ENCODE measurements at regions not wholly inside any gene's neighbourhood (a gene's known extent, or its start where the extent isn't known, plus 50 kb on each side); places are given as distances from the start of the nearest gene placed in this dataset.

DNA sequence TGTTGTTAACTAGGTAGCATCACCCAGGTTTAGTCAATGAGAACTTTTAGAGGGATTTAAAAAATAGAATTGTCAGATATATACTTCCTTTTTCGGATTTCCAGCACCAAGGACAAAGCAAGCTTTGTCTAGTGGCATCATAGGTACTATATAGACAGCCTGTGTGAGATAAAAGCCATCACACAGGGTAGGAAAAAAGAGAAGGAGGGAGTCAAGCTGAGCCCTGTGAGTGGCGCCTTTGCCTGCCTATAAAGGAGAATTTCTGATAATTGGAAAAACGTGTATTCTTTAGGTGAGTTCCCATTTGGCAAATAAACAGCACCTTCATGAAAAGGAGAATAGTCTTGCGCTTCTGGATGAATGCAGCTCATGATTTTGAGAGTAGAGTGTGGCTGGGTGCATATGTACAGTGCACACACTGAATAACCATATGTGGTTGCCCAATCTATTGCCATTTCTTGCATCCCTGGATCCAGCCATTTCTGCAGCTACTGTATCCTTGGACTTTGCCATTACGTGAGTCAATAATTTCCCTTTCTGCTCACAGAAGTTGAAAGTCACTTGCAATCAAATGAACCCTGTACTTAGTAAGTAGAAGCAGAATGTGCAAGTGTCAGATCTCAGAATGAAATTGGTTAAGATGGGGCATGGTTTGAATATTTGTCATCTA lies 559.9 kb upstream of the MEX3C start:
- no peak for DNase-seq

DNA sequence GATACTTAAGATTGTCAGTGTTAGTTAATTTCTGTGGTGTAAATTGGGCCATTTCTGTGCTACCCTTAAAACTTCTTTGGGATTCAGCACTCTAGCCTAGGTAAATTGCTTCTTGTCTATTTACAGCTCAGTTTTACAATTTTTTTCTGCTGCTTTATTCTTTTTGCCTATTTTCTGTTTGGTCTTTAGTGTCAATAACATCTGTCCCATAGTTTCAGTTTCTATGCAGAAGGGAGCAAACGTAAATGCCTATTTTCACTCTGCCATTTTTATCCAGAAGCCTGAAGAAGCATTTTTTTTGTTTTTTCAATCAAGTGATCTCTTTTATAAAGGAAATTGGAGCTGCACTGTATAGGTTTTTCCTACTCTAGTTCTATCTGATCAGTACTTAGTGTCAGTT lies 564.9 kb upstream of the MEX3C start:
- DNase-seq: no peak

DNA sequence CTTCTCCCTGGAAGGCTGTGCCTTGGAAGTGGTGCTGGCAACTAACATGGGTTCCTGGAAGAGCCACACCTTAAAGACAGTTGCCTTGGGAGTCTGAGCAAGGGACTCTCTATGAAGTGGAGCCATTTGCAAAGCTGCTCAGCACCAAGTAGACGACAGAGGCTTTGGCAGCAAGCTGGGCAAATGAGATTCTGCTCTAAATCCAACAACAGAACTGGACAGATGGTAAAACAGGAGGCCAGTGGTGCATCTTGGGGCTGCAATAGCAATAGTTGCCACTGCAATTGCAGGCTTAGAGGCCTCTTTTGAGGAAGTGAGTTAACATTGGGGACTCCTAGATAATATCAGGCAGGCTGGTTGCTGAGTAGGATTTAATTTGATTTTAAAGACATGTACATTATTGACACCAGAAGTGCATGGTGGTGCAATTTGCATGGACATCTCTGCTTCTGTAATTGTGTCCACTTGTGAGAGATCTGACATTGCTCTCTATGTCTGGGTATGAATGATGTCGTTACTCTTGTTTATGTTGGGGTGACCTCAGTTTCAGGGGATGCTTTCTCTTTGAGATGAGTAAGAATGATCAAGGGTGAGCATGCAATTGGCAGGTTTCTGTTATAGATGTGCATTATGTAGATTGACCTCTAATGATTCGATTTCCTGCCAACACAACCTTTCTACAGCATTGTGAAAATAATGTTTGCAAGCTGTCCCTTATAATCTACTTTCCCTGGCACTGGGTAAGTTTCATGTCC lies 568.3 kb upstream of the MEX3C start:
- DNase-seq: no peak

DNA sequence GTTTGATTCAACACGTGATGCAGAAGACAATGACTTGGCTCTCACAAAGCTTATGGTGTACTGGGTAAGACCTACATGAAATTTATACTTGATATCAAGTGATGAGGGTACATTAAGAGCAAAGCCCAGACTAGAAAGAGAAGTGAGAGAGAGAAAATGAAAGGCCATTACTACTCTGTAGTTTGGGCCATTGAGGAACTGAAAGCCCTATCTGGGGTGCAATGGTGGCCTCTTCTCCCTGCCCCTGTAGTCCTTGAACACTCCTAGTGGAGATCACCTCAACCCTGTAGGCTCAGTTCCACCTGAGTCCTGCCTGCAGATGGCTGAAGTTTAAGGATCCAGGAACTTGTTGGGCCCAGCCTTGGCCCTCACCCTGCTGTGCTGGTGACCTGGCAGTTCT lies 569.8 kb upstream of the MEX3C start:
- DNase-seq: no peak

DNA sequence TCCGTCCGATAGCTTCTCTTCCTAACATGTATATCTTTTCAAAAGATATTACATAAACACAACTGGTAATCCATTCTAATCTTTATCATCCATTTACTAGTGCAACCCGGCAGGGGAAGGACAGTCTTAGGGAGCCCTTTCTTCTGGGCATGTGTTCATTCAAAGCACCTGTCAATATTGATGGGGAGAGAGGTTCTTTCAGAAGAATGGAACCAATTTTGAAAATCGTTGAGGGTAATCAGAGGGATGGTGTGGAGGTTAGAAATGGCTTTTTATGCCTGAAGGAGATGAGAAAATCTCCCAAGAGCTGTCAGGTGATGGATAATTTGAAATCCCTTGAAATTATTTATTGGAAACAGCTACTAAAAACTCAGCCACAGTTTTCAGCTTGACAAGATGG lies 561.9 kb upstream of the DCC start:
- DNase-seq: peak; percentile 70

DNA sequence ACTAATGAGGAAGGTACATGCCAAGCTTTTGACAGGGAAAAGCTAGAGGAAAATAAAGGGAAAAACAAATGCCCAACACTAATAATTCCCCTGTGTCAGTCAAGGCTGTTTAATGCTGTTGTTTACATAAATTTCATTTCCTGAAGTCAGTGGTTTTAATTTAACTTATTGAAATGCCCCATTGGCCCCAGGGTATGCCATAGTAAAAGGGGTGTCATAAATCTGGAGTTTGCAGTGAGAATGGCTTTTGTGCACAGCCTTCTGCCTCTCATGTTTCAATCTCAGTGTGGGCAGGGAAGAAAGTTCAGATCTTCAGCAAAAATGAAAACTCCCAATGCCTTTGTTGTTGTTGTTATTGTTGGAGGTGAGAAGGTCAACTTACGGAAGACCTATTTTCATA lies 550.1 kb upstream of the DCC start:
- DNase-seq: no peak

DNA sequence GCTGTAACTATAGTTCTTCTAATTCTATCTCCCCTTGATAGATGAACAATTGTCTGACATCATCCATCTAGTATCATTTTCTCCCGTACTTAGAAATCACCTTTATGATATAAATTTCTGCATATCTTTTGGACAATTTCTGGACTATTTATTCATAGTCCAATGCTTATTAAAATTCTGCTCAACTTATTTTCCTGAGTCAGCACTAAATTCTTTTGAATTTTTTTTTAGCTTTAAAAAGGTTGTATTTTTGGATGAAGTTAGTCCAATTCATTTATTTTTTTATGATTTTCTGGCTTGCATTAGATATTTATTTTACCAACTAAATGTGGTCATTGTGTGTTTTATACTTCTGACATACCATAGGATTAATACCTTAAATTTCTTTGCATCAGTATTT lies 538.5 kb upstream of the DCC start:
- no peak for DNase-seq

DNA sequence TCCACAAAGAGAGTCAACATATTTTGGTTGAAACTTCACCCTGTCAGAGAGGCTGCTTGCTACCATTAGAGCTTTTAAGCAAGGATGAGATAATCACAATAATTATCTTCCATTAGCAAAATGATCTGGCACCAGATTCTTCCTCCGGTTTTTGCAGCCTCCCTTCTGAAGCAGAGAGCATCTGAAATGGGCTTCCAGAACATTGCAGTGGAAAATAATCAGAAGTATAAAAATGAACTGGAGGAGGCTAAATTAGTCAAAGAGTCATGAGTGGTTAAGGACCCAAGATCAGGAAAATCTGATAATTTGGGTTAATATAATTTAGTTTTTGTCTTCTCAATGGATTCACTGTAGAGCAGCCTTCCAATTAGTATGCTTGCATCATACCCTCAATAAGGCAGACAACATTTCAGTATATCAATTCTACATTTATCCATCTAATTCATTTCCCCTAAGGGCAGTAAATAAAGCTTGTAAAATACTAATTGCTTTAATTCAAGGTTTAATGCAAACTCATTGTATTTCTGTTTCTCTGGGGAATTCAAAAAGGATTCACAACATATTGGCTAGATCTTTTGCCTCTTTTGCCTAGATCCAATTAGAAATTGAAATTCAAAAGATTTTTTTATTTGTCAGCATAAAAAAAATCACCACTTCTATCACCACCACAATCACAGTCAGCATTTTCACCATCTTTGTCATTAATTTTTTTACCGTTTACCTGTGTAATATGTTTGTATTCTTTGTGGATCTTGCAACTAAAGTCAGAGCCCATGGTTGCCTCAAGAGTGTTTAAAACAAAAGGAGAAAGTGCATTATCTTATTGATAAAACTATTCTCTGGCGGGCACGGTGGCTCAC lies 537.2 kb upstream of the DCC start:
- DNase-seq: peak; percentile 100

DNA sequence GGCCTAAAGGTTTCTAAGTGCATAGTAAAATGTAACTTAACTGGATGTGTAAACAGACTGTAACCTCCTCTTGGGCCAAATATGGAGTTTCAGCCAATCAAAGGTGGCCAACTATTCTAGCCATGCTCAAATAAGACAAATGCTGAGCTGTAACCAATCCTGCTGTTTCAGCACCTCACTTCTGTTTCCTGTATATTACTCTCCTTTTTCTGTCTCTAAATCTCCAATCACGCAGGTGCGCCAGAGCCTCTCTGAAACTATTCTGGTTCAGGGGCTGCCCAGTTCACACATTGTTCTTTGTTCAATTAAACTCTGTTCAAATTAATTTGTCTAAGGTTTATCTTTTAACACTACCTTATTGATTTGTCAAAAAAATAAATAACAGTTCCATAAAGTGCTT lies 532.7 kb upstream of the DCC start:
- DNase-seq: no peak

DNA sequence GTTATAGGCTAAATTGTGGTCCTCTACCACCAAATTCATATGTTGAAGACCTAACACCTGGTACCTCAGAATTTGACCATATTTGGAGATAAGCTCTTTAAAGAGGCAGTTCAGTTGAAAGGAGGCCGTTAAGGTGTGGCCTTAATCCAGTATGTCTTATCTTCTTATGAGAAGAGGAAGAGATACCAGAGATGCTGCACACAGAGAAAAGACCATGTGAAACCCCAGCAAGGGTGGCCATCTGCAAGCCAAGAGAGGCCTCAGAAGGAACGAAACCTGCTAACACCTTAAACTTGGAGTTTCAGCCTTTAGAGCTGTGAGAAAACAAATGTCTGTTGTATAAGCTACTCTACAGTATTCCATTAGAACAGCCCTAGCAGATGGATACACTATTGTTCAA lies 528.1 kb upstream of the DCC start:
- no peak for DNase-seq

DNA sequence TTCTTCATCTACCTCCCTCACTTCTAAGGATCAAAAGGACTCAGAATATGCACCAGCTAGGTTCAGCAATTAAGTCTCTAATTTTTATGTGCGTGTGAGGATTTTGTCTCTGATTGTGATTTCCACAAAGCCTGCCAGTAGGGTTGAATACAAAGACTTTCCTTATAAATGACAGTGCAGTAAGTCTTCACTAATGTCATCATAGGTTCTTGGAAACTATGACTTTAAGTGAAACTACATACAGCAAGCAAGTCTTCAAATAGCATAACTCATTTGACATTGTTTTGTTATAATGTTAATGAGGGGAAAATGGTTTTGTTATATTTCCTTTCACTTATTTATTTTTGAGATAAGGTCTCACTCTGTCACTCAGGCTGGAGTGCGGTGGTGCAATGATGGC lies 526.3 kb upstream of the DCC start:
- no peak for DNase-seq

DNA sequence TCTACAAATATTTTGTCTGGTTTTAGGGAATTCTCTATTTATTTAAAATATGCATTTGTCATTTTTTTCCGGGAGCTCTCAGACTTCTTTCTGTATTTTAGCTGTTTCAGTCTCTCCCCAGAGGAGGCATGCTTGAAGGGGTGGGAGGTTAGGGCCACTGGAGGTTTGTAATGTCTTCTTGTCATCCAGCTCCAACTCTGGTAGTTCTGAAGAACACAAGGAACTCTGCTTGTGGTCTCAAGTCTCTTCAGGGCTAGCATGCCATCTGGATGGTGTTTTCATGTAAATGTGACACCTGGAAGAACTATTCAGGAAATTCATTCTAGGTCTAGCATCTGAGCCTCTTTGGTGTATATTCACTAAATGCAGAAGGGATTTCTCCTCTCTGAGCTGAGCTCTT lies 518.4 kb upstream of the DCC start:
- no peak for DNase-seq

DNA sequence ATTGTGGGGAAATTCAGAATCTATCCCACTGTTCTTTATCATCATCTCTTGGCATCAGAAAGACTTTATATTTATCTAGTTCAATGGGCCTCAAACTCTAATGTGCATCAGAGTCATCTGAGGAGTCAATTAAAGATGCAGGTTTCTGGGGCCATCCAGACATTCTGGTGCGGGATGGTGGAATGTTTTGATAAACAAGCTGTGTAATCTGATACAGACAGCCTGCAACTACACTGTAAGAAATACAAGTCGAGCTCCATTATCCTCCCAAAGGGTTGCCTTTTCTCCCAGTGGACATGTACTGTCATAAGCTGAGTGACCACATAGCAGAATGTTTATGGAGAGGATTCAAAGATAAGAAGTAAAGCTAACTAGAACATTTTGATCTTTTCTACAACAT lies 515.3 kb upstream of the DCC start:
- DNase-seq: no peak

DNA sequence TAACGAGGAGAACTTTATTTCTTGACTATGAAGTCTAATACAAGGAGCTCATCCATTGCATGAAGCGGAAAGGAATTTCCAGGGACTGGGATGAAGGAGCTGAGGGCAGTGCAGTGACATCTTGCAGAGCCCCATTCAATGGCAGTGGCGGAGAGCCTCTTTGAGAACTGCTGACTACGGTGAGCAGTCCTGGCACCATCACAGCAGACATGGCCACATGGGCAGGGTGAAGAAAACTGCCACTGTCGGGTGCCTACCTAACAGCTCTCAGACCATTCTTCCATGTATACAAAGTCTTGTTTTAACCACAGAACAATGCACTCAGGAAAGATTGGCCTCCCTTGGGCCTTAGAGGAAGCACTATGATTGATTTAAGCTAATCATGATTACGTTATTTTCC lies 506.1 kb upstream of the DCC start:
- DNase-seq: no peak

DNA sequence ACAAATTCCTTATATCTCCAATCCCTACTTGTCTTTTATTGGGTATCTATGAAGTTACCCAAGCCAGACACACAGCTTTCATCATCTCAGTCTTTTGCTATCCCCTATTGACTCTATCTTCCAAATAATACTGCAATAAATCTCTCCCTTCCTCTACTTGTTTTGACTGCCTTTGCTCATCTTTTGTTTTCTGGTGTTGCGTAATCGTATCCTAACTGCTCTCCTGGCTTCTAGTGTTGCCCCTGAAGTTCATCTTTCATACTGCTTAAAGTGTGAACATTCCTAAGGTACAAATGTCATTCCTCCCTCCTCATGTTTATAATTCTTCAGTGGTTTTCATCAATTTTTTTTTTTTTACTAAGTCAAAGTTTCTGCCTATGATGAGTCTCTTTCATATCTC lies 491.3 kb upstream of the DCC start:
- no peak for DNase-seq

DNA sequence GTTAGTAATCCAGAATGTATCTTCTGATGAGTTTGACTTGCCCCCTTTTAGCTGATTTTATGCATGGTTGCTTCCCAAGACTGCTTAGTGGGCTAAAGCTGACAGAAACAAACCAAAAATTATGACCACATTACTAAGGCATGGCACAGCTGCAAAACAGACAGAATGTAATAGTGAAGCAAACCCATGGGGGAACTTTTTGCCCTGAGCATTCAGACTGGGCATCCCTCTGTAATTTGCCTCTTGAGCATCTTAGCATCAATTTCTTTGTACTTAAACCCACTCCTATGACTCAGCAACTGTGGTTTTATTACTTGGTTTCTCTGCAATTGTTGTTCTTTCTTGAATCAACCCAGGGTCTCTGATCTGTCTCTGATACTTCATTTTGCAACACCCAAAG lies 487.3 kb upstream of the DCC start:
- peak; percentile 9 for DNase-seq

DNA sequence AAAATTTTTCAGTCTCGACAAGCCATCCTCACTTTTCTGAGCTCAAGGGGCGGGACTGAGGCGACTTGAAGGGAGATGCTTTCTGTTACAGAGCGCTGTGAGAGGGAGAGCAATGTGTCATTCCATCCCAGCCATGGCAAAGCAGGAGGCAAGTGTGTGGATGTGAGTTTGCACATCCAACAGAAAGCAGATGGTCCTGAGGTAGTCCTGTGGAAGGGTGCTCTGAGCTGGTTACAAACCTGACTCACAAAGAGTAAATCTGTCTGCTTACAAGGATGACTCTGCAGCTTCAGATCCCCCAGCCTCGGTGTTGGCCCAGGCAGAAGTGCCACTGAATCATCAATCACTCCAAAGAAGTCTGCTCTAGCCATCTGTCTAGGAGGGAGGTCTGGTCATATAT lies 482.0 kb upstream of the DCC start:
- DNase-seq: no peak

DNA sequence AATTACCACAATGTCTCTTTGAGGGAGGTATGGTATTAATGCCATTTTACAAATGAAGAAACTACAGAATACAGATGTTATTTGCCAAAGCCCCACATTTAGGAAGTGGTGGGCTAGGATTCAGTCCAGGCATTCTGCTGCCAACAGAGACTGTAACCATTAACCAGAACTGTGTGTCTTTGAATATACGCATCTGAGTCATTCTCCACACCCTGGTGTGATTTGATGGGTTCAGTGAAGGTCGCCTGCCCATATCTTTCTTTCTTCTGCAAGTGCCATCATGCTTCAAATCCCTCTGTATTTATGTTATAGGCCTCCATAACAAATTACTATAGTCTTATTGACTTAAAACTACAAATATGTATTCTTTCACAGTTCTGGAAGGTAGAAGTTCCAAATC lies 479.0 kb upstream of the DCC start:
- DNase-seq: no peak

DNA sequence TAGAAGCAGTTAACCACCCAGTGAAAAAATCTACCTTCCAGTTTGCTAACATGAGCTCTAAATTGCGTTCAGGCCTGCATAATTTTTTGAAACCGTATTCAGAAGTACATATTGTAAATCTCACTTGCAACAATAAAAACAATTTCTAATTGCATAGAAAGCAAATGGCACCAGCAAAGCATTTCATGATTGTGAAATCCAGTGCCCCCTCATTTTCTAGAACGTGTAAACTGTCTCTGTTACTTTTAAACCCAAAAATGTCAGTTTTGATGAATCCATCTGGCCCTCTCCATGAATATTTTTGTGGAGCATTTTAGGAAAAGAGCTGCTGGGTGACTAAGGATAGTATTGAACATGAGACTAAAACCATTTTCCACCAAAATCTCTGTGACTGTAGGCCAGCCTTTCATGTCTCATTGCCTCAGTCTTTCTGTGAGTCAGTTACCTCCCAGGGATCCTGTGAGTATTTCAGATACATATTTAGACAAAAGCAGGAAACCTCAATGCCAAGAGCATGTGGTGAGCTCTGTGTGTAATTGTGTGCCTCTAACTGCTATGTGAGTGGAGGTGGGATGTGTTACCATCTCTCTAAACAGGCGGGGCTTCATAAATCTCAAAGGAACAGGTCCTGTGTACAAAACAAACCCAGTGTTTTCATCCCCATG lies 477.8 kb upstream of the DCC start:
- no peak for DNase-seq

DNA sequence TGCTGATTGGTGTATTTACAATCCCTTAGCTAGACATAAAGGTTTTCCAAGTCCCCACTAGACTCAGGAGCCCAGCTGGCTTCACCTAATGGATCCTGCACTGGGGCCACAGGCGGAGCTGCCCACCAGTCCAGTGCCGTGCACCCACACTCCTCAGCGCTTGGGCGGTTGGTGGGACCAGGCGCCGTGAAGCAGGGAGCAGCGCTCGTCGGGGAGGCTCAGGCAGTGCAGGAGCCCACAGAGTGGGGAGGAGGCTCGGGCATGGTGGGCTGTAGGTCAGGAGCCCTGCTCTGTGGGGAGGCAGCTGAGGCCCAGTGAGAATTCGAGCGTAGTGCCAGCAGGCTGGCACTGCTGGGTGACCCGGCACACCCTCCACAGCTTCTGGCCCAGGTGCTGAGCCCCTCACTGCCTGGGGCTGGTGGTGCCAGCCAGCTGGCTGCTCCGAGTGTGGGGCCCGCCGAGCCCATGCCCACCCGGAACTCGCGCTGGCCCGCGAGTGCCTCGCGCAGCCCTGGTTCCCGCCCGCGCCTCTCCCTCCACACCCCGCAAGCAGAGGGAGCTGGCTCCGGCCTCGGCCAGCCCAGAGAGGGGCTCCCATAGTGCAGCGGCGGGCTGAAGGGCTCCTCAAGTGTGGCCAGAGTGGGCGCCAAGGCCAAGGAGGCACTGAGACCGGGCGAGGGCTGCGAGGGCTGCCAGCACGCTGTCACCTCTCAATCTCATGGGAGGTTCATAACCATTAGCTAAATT lies 475.6 kb upstream of the DCC start:
- no peak for DNase-seq

DNA sequence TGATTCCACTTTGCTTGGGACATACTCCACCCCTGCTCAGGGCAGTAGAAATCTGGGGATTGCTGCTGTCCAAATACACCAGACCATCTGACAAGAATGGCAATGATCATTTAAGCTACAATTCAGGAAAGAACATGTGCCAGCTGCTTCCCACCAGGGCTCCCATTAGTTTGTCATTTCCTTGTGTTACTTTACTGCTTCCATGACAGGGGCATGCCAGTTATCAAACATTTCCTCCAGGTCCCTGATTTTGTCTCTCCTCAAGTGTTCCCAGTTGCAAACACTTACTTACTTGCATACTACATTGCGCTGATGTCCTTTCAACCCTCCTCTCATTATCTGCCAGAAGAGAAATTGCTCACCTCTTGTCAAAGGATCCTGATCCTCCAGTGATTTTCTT lies 474.5 kb upstream of the DCC start:
- no peak for DNase-seq

DNA sequence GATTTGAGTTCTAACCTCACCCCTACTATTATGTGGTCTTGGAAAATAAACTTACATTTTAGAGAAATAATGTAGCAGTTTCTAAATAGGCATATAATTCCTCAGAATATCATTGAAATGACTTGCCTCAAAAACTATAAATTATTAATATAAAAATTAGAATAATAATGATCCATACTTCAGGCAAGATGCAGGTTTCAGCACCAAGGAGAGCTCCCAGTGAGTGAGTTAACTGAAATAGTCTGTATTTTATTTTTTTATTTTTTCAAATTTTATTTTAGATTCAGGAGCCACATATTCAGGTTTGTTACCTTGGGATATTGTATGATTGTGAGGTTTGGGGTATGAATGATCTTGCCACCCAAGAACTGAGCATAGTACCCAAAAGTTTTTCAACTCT lies 472.2 kb upstream of the DCC start:
- DNase-seq: no peak

DNA sequence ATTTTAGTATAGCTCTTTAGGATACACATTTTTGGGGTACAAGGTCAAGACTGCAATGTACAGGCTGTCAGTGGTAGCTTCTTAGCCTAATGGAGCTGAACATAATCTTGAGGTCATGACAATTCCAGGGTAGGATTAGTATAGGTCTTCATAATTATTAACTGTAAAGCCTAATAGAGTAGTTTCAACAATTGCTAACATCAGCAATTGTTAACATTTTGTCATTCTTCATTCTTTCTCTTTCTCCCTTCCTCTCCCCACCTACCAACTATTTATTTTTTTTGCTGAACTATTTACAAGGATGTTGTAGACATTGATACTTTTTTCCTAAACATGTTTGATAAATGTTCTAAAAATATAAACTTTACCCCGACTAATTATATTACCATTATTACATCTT lies 461.3 kb upstream of the DCC start:
- no peak for DNase-seq

All from NCI-H1436 treated with DMSO at 0.1 percent for 48 hours (cell line).